Hepatocyte (in vitro differentiated cells): ENCODE measurements at regions not wholly inside any gene's neighbourhood (a gene's known extent, or its start where the extent isn't known, plus 50 kb on each side); places are given as distances from the start of the nearest gene placed in this dataset.

Source experiments
- EZH2 ChIP-seq: fragments of 200-600 bp; sonication (generic); IDR thresholded peaks from 2 replicates; pipeline ENCODE4 v1.6.1; 2016; ENCODE audit warnings: antibody characterized with exemption, mild to moderate bottlenecking, borderline replicate concordance
- EZH2phosphoT487 ChIP-seq: fragments of 200-600 bp; sonication (generic); IDR thresholded peaks from one replicate; pipeline ENCODE4 v1.6.1; 2018; ENCODE audit warnings: antibody characterized with exemption, mild to moderate bottlenecking, low read depth, moderate library complexity; ENCODE audit not compliant: unreplicated experiment, severe bottlenecking
- TF ChIP-seq, protein P1 (sequence below): fragments of 200-600 bp; sonication (generic); IDR thresholded peaks from 2 replicates; pipeline ENCODE4 v1.5.1; 2016; ENCODE audit warnings: antibody characterized with exemption, mild to moderate bottlenecking; ENCODE audit not compliant: poor library complexity

DNA sequence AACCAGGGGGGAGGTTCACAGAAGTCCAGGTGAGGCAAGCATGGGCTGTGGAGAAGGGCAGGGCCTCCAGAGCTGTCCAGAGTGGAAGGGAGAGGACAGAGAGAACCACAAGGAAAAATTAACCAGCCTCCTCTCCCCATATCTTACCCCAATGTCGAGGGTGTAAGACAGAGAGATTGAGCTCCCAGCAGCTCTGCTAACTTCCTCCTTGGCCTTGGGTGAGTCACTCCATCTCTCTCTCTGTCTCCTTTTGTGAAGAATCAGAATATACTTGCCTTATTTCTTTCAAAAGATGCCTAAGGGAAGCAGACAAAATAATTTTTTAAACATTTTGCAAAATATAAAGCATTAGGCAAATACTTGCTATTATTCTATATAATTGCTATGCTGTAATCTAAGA is 58.3 kb upstream of the IYD start:
- TF ChIP-seq, protein P1, sequence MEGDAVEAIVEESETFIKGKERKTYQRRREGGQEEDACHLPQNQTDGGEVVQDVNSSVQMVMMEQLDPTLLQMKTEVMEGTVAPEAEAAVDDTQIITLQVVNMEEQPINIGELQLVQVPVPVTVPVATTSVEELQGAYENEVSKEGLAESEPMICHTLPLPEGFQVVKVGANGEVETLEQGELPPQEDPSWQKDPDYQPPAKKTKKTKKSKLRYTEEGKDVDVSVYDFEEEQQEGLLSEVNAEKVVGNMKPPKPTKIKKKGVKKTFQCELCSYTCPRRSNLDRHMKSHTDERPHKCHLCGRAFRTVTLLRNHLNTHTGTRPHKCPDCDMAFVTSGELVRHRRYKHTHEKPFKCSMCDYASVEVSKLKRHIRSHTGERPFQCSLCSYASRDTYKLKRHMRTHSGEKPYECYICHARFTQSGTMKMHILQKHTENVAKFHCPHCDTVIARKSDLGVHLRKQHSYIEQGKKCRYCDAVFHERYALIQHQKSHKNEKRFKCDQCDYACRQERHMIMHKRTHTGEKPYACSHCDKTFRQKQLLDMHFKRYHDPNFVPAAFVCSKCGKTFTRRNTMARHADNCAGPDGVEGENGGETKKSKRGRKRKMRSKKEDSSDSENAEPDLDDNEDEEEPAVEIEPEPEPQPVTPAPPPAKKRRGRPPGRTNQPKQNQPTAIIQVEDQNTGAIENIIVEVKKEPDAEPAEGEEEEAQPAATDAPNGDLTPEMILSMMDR, result no peak
- TF ChIP-seq EZH2, result no peak
- no peak for TF ChIP-seq EZH2phosphoT487
